K562 (cell line): ENCODE measurements at regions not wholly inside any gene's neighbourhood (a gene's known extent, or its start where the extent isn't known, plus 50 kb on each side); places are given as distances from the start of the nearest gene placed in this dataset.

Experiments
- CHD4 ChIP-seq: fragments of 200-600 bp; sonication (generic); IDR thresholded peaks from 3 replicates; pipeline ENCODE4 v1.6.1; 2012; ENCODE audit warnings: low read depth, mild to moderate bottlenecking, mixed read lengths, low read length, inconsistent platforms; ENCODE audit not compliant: insufficient read depth, insufficient replicate concordance, poor library complexity, severe bottlenecking
- EZH2 ChIP-seq: IDR thresholded peaks from 2 replicates; pipeline ENCODE4 v1.6.1; 2012; ENCODE audit warnings: low read depth, mild to moderate bottlenecking, inconsistent platforms, low read length, borderline replicate concordance
- HOXB6 ChIP-seq: fragments of 250-450 bp; sonication (Bioruptor Pico); IDR thresholded peaks from 2 replicates; pipeline ENCODE4 v1.5.1; 2022; ENCODE audit warnings: mild to moderate bottlenecking, borderline replicate concordance
- KLF13 ChIP-seq: fragments of 450-650 bp; IDR thresholded peaks from 2 replicates; pipeline ENCODE4 v1.6.1; 2016; ENCODE audit warnings: missing genetic modification characterization, low read depth, mild to moderate bottlenecking, missing compliant biosample characterization, moderate library complexity, borderline replicate concordance
- MECOM ChIP-seq: fragments of 250-450 bp; sonication (Bioruptor Pico); IDR thresholded peaks from 2 replicates; pipeline ENCODE4 v1.8.0; 2022; ENCODE audit warnings: inconsistent platforms
- MYNN ChIP-seq, 2 experiments: sonication (generic); formaldehyde crosslinking in 1 of 2; IDR thresholded peaks; 2 replicates each; pipeline versions ENCODE4 v1.5.0 to v1.6.1; 2016 to 2020; ENCODE audit warnings: antibody characterized with exemption in 1 of 2, missing genetic modification reagents in 1 of 2
- PPARD ChIP-seq: fragments of 250-450 bp; sonication (Bioruptor Pico); IDR thresholded peaks from 2 replicates; pipeline ENCODE4 v1.8.0; 2022; ENCODE audit warnings: inconsistent platforms, mild to moderate bottlenecking, moderate library complexity
- RHOXF2B ChIP-seq: fragments of 250-450 bp; sonication (Bioruptor Pico); conservative IDR thresholded peaks from 2 replicates; pipeline ENCODE4 v1.5.1; 2021
- SOX6 ChIP-seq: fragments of 450-650 bp; IDR thresholded peaks from 2 replicates; pipeline ENCODE4 v1.6.1; 2014; ENCODE audit warnings: mild to moderate bottlenecking
- SRSF7 ChIP-seq: fragments of 200-400 bp; formaldehyde crosslinking; optimal IDR thresholded peaks from 2 replicates; pipeline ENCODE3; 2017; ENCODE audit warnings: mild to moderate bottlenecking, low read depth, low read length
- TEAD4 ChIP-seq, 2 experiments: sonication (generic) in 1 of 2; formaldehyde crosslinking in 1 of 2; IDR thresholded peaks; 2 replicates each; pipeline versions ENCODE4 v1.6.1 to v1.8.0; 2012 to 2022; ENCODE audit warnings: borderline replicate concordance in 1 of 2, inconsistent platforms in 1 of 2, low read length in 1 of 2, mild to moderate bottlenecking in 1 of 2, missing genetic modification reagents in 1 of 2
- ZNF224 ChIP-seq: sonication (generic); formaldehyde crosslinking; IDR thresholded peaks from 2 replicates; pipeline ENCODE4 v1.8.0; 2022; ENCODE audit warnings: mild to moderate bottlenecking, missing genetic modification reagents
- ZNF263 ChIP-seq: sonication (generic); formaldehyde crosslinking; IDR thresholded peaks from 2 replicates; pipeline ENCODE4 v1.8.0; 2022; ENCODE audit warnings: mild to moderate bottlenecking, missing genetic modification reagents, borderline replicate concordance
- TF ChIP-seq, protein P1 (sequence below): fragments of 450-650 bp; IDR thresholded peaks from 2 replicates; pipeline ENCODE4 v1.6.1; 2016; ENCODE audit warnings: borderline replicate concordance
- TF ChIP-seq, protein P2 (sequence below): sonication (generic); formaldehyde crosslinking; IDR thresholded peaks from 2 replicates; pipeline ENCODE4 v1.8.0; 2023; ENCODE audit warnings: mild to moderate bottlenecking, missing genetic modification reagents
- TF ChIP-seq, protein P3 (sequence below): fragments of 250-450 bp; sonication (Bioruptor Pico); IDR thresholded peaks from 2 replicates; pipeline ENCODE4 v1.4.0; 2020; ENCODE audit warnings: mild to moderate bottlenecking, moderate library complexity, borderline replicate concordance
- TF ChIP-seq, protein P4 (sequence below): fragments of 200-800 bp; sonication (Bioruptor generic); IDR thresholded peaks from 2 replicates; pipeline ENCODE4 v1.6.1; 2017; ENCODE audit warnings: missing genetic modification characterization, missing compliant biosample characterization
- TF ChIP-seq, protein P5 (sequence below): sonication (generic); formaldehyde crosslinking; IDR thresholded peaks from 2 replicates; pipeline ENCODE4 v1.8.1; 2023; ENCODE audit warnings: mild to moderate bottlenecking, missing genetic modification reagents

DNA sequence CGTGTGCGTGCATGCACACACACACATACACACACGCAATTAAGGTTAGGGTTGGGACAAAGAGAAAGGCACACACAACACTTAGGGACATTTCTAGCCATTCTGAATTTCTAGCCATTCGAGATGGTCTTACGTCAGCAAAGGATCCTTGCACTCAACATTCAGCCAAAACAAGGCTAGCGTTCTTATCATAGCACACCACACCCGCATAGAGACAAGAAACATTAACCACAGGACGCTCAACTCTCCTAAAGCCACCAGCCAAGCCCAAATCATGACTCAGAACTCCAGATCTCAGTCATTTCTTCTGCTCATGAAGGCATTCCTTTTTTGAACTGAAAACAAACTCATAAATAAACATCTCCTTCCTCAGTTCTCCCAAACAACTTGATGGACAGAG is 106.8 kb downstream of the LMO4 start (continued):
- no peak for TF ChIP-seq MECOM (CRISPR knock-in tag)
- peak; percentile 43; the same call in 1 of the 2 replicates for TF ChIP-seq MYNN (IDR thresholded peaks at IDR 0.05)
- no peak for TF ChIP-seq MYNN (CRISPR knock-in tag; IDR thresholded peaks at IDR 0.05)
- TF ChIP-seq SRSF7, result no peak
- TF ChIP-seq, protein P1, sequence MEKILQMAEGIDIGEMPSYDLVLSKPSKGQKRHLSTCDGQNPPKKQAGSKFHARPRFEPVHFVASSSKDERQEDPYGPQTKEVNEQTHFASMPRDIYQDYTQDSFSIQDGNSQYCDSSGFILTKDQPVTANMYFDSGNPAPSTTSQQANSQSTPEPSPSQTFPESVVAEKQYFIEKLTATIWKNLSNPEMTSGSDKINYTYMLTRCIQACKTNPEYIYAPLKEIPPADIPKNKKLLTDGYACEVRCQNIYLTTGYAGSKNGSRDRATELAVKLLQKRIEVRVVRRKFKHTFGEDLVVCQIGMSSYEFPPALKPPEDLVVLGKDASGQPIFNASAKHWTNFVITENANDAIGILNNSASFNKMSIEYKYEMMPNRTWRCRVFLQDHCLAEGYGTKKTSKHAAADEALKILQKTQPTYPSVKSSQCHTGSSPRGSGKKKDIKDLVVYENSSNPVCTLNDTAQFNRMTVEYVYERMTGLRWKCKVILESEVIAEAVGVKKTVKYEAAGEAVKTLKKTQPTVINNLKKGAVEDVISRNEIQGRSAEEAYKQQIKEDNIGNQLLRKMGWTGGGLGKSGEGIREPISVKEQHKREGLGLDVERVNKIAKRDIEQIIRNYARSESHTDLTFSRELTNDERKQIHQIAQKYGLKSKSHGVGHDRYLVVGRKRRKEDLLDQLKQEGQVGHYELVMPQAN, result no peak
- TF ChIP-seq KLF13 (tag), result no peak
- TF ChIP-seq, protein P2, sequence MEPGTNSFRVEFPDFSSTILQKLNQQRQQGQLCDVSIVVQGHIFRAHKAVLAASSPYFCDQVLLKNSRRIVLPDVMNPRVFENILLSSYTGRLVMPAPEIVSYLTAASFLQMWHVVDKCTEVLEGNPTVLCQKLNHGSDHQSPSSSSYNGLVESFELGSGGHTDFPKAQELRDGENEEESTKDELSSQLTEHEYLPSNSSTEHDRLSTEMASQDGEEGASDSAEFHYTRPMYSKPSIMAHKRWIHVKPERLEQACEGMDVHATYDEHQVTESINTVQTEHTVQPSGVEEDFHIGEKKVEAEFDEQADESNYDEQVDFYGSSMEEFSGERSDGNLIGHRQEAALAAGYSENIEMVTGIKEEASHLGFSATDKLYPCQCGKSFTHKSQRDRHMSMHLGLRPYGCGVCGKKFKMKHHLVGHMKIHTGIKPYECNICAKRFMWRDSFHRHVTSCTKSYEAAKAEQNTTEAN (CRISPR knock-in tag), result no peak
- TF ChIP-seq, protein P3, sequence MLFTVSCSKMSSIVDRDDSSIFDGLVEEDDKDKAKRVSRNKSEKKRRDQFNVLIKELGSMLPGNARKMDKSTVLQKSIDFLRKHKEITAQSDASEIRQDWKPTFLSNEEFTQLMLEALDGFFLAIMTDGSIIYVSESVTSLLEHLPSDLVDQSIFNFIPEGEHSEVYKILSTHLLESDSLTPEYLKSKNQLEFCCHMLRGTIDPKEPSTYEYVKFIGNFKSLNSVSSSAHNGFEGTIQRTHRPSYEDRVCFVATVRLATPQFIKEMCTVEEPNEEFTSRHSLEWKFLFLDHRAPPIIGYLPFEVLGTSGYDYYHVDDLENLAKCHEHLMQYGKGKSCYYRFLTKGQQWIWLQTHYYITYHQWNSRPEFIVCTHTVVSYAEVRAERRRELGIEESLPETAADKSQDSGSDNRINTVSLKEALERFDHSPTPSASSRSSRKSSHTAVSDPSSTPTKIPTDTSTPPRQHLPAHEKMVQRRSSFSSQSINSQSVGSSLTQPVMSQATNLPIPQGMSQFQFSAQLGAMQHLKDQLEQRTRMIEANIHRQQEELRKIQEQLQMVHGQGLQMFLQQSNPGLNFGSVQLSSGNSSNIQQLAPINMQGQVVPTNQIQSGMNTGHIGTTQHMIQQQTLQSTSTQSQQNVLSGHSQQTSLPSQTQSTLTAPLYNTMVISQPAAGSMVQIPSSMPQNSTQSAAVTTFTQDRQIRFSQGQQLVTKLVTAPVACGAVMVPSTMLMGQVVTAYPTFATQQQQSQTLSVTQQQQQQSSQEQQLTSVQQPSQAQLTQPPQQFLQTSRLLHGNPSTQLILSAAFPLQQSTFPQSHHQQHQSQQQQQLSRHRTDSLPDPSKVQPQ (CRISPR knock-in tag), result no peak
- TF ChIP-seq EZH2, result no peak
- peak; percentile 83 for TF ChIP-seq SOX6
- TF ChIP-seq, protein P4, sequence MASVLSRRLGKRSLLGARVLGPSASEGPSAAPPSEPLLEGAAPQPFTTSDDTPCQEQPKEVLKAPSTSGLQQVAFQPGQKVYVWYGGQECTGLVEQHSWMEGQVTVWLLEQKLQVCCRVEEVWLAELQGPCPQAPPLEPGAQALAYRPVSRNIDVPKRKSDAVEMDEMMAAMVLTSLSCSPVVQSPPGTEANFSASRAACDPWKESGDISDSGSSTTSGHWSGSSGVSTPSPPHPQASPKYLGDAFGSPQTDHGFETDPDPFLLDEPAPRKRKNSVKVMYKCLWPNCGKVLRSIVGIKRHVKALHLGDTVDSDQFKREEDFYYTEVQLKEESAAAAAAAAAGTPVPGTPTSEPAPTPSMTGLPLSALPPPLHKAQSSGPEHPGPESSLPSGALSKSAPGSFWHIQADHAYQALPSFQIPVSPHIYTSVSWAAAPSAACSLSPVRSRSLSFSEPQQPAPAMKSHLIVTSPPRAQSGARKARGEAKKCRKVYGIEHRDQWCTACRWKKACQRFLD (CRISPR knock-in tag), result no peak
- no peak for TF ChIP-seq CHD4
- TF ChIP-seq TEAD4 (IDR thresholded peaks at IDR 0.05; ENCODE audit: low read length), result peak; percentile 95
- no peak for TF ChIP-seq TEAD4 (CRISPR knock-in tag; IDR thresholded peaks at IDR 0.05; ENCODE audit: borderline replicate concordance)
- TF ChIP-seq, protein P5, sequence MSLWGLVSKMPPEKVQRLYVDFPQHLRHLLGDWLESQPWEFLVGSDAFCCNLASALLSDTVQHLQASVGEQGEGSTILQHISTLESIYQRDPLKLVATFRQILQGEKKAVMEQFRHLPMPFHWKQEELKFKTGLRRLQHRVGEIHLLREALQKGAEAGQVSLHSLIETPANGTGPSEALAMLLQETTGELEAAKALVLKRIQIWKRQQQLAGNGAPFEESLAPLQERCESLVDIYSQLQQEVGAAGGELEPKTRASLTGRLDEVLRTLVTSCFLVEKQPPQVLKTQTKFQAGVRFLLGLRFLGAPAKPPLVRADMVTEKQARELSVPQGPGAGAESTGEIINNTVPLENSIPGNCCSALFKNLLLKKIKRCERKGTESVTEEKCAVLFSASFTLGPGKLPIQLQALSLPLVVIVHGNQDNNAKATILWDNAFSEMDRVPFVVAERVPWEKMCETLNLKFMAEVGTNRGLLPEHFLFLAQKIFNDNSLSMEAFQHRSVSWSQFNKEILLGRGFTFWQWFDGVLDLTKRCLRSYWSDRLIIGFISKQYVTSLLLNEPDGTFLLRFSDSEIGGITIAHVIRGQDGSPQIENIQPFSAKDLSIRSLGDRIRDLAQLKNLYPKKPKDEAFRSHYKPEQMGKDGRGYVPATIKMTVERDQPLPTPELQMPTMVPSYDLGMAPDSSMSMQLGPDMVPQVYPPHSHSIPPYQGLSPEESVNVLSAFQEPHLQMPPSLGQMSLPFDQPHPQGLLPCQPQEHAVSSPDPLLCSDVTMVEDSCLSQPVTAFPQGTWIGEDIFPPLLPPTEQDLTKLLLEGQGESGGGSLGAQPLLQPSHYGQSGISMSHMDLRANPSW (CRISPR knock-in tag), result no peak
- TF ChIP-seq RHOXF2B (CRISPR knock-in tag), result no peak
- no peak for TF ChIP-seq ZNF263 (CRISPR knock-in tag)
- no peak for TF ChIP-seq ZNF224 (CRISPR knock-in tag)
- no peak for TF ChIP-seq HOXB6
- TF ChIP-seq PPARD (CRISPR knock-in tag), result no peak
